ENCODE measurements at regions not wholly inside any gene's neighbourhood (a gene's known extent, or its start where the extent isn't known, plus 50 kb on each side); places are given as distances from the start of the nearest gene placed in this dataset.
A peak's percentile ranks its signal among the peaks of the same experiment; 100 is the strongest.

GRCh38 chr18:75158465-75159237 is 50.3 kb downstream of the PTGR3 start:
- Mint-ChIP-seq H3K9me3 (peaks cover 2 to 10% of the 10 kb centered on the region in 2 donors), H3K4me3 (no peak overlapping the region), H3K4me1 (peaks cover 6 to 9% of the 10 kb centered on the region in 2 donors), H3K36me3 (peaks cover 0 to 4% of the 10 kb centered on the region in 2 donors), H3K27ac (no peak overlapping the region), H3K27me3 (peaks cover 13 to 17% of the 10 kb centered on the region in 2 donors)
- DNase-seq (no peak), ATAC-seq (replicated peaks) (peak in 1 of 2 donors; percentile 12)

DNA sequence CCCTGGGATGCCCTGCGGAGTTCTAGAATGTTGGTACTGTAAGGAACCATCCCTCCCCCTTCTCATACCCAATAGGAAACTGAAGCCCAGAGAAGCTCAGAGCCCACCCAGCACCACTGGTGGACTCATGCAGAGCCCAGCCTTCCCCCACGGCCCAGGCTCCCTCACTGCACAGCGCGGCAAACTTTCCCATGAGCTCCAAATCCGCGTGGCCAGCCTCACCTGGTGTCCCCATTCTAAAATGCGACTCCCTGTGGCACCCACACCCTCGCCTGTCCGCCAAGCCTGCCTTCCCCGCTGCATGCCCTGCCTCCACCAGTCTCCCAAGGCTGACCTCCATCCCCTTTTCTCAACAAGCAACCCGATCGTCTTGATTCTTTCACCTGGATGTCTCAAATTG is 51.1 kb downstream of the PTGR3 start:
- no peak overlapping the region for H3K27ac Mint-ChIP-seq
- peaks cover 0 to 4% of the 10 kb centered on the region in 2 donors for H3K36me3 Mint-ChIP-seq
- H3K27me3 Mint-ChIP-seq, result peaks cover 17 to 18% of the 10 kb centered on the region in 2 donors
- peaks cover 6 to 9% of the 10 kb centered on the region in 2 donors for H3K4me1 Mint-ChIP-seq
- peaks cover 2 to 10% of the 10 kb centered on the region in 2 donors for H3K9me3 Mint-ChIP-seq
- ATAC-seq (replicated peaks) (no peak), DNase-seq (no peak)
- H3K4me3 Mint-ChIP-seq, result no peak overlapping the region

GRCh38 chr18:75157381-75157780 is 51.6 kb downstream of the PTGR3 start:
- Mint-ChIP-seq H3K4me1 (peaks cover 6 to 9% of the 10 kb centered on the region in 2 donors), H3K27ac (no peak overlapping the region), H3K27me3 (peaks cover 17 to 18% of the 10 kb centered on the region in 2 donors), H3K36me3 (peaks cover 0 to 5% of the 10 kb centered on the region in 2 donors), H3K9me3 (peaks cover 2 to 11% of the 10 kb centered on the region in 2 donors), H3K4me3 (no peak overlapping the region)
- no peak for ATAC-seq (replicated peaks)
- no peak for DNase-seq

- no peak overlapping the region for H3K27ac Mint-ChIP-seq
- H3K36me3 Mint-ChIP-seq, result peaks cover 0 to 9% of the 10 kb centered on the region in 2 donors
- DNase-seq, result no peak
- H3K4me1 Mint-ChIP-seq, result peaks cover 4 to 6% of the 10 kb centered on the region in 2 donors
- ATAC-seq (replicated peaks), result no peak
- H3K4me3 Mint-ChIP-seq, result no peak overlapping the region
- peaks cover 7 to 16% of the 10 kb centered on the region in 2 donors for H3K9me3 Mint-ChIP-seq
- peaks cover 17 to 18% of the 10 kb centered on the region in 2 donors for H3K27me3 Mint-ChIP-seq
Observed at GRCh38 chr18:75156831-75157230, 52.1 kb downstream of the PTGR3 start.

- Mint-ChIP-seq H3K4me1 (peaks cover under 1% of the 10 kb centered on the region in 2 donors), H3K9me3 (peaks cover 9 to 19% of the 10 kb centered on the region in 2 donors), H3K27me3 (peaks cover 18 to 21% of the 10 kb centered on the region in 2 donors), H3K27ac (no peak overlapping the region), H3K4me3 (no peak overlapping the region), H3K36me3 (peaks cover 2 to 12% of the 10 kb centered on the region in 2 donors)
- no peak for ATAC-seq (replicated peaks)
- no peak for DNase-seq
Observed at GRCh38 chr18:75156139-75156750, 52.7 kb downstream of the PTGR3 start.

GRCh38 chr18:75154997-75155396 is 53.9 kb downstream of the PTGR3 start:
- peaks cover 2 to 12% of the 10 kb centered on the region in 2 donors for H3K36me3 Mint-ChIP-seq

GRCh38 chr18:75154259-75154658 is 54.7 kb downstream of the PTGR3 start:
- ATAC-seq (replicated peaks) (no peak), DNase-seq (no peak)
- no peak overlapping the region for H3K27ac Mint-ChIP-seq
- H3K36me3 Mint-ChIP-seq, result peaks cover 2 to 12% of the 10 kb centered on the region in 2 donors
- peaks cover 9 to 23% of the 10 kb centered on the region in 2 donors for H3K9me3 Mint-ChIP-seq
- H3K4me3 Mint-ChIP-seq, result no peak overlapping the region
- H3K4me1 Mint-ChIP-seq, result no peaks in the 10 kb centered on the region
- peaks cover 18 to 21% of the 10 kb centered on the region in 2 donors for H3K27me3 Mint-ChIP-seq

More at GRCh38 chr18:75154997-75155396, 53.9 kb downstream of the PTGR3 start:
- Mint-ChIP-seq H3K27ac (no peak overlapping the region), H3K9me3 (peaks cover 9 to 23% of the 10 kb centered on the region in 2 donors), H3K27me3 (peaks cover 18 to 21% of the 10 kb centered on the region in 2 donors), H3K4me3 (no peak overlapping the region), H3K4me1 (no peaks in the 10 kb centered on the region)
- no peak for DNase-seq
- no peak for ATAC-seq (replicated peaks)

DNA sequence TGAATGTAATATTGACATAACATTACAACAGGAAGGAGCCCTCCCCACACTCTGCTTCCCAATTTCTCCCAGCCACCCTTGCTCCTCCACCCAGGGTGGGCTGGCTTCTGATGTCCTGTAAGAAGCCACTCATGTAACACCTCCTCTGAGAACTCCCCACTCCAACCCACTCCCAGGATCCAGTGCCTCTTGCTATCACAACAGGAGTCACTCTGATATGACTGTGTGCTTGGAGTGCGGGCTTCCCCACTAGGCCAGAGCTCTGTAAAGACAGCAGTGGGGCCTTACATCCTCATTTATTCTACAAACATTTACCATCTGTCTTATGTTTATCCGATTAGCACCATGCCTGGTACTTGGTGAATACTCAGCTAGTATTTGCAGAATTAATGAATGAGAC is 65.1 kb downstream of the PTGR3 start:
- Mint-ChIP-seq H3K4me1 (no peaks in the 10 kb centered on the region), H3K27ac (no peak overlapping the region), H3K4me3 (no peak overlapping the region), H3K27me3 (peaks cover 9 to 17% of the 10 kb centered on the region in 2 donors), H3K9me3 (peaks cover 16 to 22% of the 10 kb centered on the region in 2 donors), H3K36me3 (no peaks in the 10 kb centered on the region)
- DNase-seq (no peak), ATAC-seq (replicated peaks) (no peak)

DNA sequence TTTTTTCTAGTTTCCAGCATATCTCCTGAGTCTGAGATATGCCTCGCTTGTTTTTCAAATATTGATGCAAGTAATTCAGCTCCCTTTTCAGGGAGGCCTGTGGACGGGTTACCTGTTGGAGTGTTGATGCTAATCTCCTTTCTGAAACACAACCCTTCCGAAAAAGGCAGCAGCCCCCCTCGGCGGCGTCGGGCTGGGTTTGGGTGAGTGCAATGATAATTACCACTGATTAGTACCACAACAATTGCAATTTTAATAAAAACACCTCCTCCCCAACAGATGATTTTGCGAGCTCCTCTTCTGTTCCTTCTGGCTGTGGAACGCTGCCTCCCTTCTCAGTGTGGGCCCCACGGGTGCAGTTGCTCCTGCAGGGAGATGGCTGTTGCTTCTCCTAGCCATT is 66.3 kb downstream of the PTGR3 start:
- no peak overlapping the region for H3K4me3 Mint-ChIP-seq
- peaks cover 15 to 22% of the 10 kb centered on the region in 2 donors for H3K9me3 Mint-ChIP-seq
- no peaks in the 10 kb centered on the region for H3K4me1 Mint-ChIP-seq
- no peak overlapping the region for H3K27ac Mint-ChIP-seq
- ATAC-seq (replicated peaks) (no peak), DNase-seq (no peak)
- peaks cover 9 to 17% of the 10 kb centered on the region in 2 donors for H3K27me3 Mint-ChIP-seq
- no peaks in the 10 kb centered on the region for H3K36me3 Mint-ChIP-seq

DNA sequence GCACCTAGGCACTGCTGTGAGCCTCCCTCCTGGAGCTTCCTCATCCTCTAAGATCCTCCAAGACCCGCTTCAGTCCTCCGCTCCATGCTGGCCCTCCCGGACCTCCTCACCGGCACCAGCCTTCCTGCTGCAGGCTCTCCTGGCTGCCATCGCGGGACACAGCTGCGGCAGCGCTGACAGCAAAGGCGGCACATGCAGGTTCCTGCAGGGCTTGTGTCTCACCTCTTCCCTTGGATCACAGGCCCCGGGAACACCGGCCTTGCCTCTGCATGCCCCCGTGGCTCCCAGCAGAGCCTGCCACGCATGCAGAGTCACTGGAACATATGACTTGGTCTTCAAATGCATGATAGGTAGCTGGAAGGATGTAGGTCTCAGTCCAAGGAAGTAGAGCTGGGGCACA is 67.2 kb downstream of the PTGR3 start:
- H3K4me3 Mint-ChIP-seq, result no peak overlapping the region
- no peaks in the 10 kb centered on the region for H3K36me3 Mint-ChIP-seq
- H3K27ac Mint-ChIP-seq, result no peak overlapping the region
- peaks cover 9 to 17% of the 10 kb centered on the region in 2 donors for H3K27me3 Mint-ChIP-seq
- DNase-seq (no peak), ATAC-seq (replicated peaks) (no peak)
- H3K9me3 Mint-ChIP-seq, result peaks cover 9 to 20% of the 10 kb centered on the region in 2 donors
- no peaks in the 10 kb centered on the region for H3K4me1 Mint-ChIP-seq

GRCh38 chr18:75141166-75141565 is 67.8 kb downstream of the PTGR3 start:
- no peak for ATAC-seq (replicated peaks)
- no peak overlapping the region for H3K4me3 Mint-ChIP-seq
- H3K27ac Mint-ChIP-seq, result no peak overlapping the region
- H3K9me3 Mint-ChIP-seq, result peaks cover 6 to 15% of the 10 kb centered on the region in 2 donors
- no peaks in the 10 kb centered on the region for H3K36me3 Mint-ChIP-seq
- H3K27me3 Mint-ChIP-seq, result peaks cover 9 to 17% of the 10 kb centered on the region in 2 donors
- H3K4me1 Mint-ChIP-seq, result no peaks in the 10 kb centered on the region
- DNase-seq, result no peak

- H3K27ac Mint-ChIP-seq, result no peak overlapping the region
- H3K4me1 Mint-ChIP-seq, result no peaks in the 10 kb centered on the region
- DNase-seq (no peak), ATAC-seq (replicated peaks) (no peak)
- no peak overlapping the region for H3K4me3 Mint-ChIP-seq
- H3K27me3 Mint-ChIP-seq, result peaks cover 9 to 17% of the 10 kb centered on the region in 2 donors
- peaks cover 4 to 10% of the 10 kb centered on the region in 2 donors for H3K9me3 Mint-ChIP-seq
- no peaks in the 10 kb centered on the region for H3K36me3 Mint-ChIP-seq
Observed at GRCh38 chr18:75140296-75140695, 68.6 kb downstream of the PTGR3 start.

DNA sequence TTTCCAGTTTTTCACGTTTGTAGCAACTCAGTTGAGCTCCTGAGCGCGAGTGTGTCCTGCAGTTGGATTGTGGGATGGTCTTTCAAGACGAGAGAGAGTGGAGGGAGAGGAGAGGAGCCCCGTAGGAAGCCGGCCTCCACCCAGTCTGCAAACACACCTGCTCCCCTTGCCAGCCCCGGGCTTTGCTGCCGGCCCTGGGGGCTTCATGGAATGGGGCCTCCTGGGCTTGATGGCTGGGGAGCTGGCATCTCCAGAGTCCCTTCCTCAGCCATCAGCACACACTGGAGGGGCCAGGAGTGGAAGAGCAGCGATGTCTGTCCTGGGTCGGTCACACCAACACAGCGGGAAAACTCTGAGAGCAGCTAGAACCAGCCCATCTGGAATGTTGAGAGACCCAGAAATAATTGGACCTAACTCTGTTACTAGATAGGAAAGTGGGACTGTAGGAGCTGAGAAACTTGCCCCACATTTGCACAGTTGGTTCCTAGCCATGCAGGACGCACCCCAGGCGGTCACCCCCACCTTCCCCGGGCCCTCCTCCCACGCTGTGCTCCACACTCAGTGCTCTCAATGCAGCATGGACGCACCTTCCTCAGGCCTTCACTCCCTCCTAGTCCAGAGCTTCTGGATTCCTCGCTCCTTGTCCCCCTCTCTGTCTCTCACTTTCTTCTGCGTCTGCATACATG is 69.6 kb downstream of the PTGR3 start:
- H3K36me3 Mint-ChIP-seq, result no peaks in the 10 kb centered on the region
- H3K4me3 Mint-ChIP-seq, result no peak overlapping the region
- no peaks in the 10 kb centered on the region for H3K4me1 Mint-ChIP-seq
- ATAC-seq (replicated peaks) (no peak), DNase-seq (no peak)
- H3K9me3 Mint-ChIP-seq, result peaks cover 0 to 4% of the 10 kb centered on the region in 2 donors
- no peak overlapping the region for H3K27ac Mint-ChIP-seq
- H3K27me3 Mint-ChIP-seq, result peaks cover 12 to 21% of the 10 kb centered on the region in 2 donors

GRCh38 chr18:75137346-75137877 is 71.5 kb downstream of the PTGR3 start:
- H3K4me1 Mint-ChIP-seq, result no peaks in the 10 kb centered on the region
- H3K27ac Mint-ChIP-seq, result no peak overlapping the region

More at GRCh38 chr18:75137346-75137877, 71.5 kb downstream of the PTGR3 start:
- no peaks in the 10 kb centered on the region for H3K9me3 Mint-ChIP-seq
- peaks cover 16 to 26% of the 10 kb centered on the region in 2 donors for H3K27me3 Mint-ChIP-seq
- no peak for ATAC-seq (replicated peaks)
- H3K4me3 Mint-ChIP-seq, result no peak overlapping the region
- no peak for DNase-seq
- H3K36me3 Mint-ChIP-seq, result no peaks in the 10 kb centered on the region

Measured in stimulated activated naive B cell treated with anti-CD40 and anti-IgM and Interleukin-4, amounts not matched to agents 10 μg/mL and 1 μg/mL and 100 μg/mL, for 72 hours (primary cell).